ENCODE measurements at regions not wholly inside any gene's neighbourhood (a gene's known extent, or its start where the extent isn't known, plus 50 kb on each side); places are given as distances from the start of the nearest gene placed in this dataset.

DNA sequence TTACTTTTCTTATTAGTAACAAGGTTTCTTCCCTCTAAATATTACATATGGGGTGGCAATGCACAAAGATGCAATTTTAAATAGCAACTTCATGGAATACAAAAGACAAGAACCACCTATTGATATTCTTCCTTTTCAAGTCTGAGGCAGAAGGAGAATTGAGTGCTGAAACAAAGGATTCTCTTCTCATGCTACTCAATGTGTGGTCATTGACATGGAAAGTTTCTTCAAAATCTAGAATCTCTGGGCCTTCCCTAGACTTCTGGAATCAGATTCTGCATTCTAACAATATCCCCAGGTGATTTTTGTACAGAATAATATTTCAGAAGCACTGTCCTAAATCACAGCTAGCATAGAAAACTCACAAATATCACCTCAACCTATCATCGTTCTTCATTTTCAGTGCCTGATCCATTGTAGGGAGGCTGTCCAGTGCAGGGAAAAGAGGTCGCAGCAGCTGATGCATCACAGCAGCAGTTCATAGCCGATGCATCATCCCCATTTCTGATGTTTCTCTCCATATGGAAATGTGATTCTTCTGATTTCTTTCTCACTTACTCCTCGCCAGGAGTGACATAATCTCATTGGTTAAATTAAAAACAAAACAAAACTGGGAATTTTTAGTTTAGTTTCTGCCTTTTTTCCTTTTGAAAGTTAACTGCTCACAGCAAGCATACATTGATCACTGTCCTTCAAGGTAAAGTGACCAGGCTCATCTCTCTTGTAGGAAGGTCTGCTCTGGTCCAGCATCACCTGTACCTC, 139.5 kb upstream of the FAM83B start:
- Mint-ChIP-seq H3K27me3 (no peaks in the 10 kb centered on the region), H3K9me3 (peaks cover 2% of the 10 kb centered on the region), H3K4me1 (ENCODE audit: low read depth) (no peaks in the 10 kb centered on the region), H3K36me3 (no peaks in the 10 kb centered on the region), H3K4me3 (no peak overlapping the region), H3K27ac (no peak overlapping the region)
- intact Hi-C loops (cut with micrococcal nuclease), result no loop called here
- no peak for DNase-seq
- CTCF ChIA-PET, result interaction anchor here (3.3 kb wide), 1 partner anchor 11 kb away, joined by 14 read pairs; no protein-coding TSS in a partner anchor
- POLR2A ChIA-PET, result no interaction called here

DNA sequence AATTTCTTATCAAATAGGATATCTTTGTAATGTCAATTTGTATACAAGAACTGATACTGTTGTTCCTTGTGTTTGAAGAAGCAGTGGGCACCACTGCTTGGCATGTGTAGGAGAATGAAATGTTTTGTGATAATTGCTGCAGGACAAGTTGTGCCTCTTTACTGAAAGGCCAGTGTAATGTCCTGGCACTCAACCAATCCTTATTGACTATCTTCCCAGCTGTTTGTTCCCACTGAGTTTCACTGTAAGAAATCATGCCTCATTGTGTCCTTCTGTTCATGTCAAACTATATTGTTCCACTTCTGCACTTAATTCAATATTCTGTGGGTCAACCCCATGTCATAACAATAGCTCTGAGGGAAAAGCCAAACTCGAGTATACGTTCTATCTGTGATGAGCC, 136.1 kb upstream of the FAM83B start:
- intact Hi-C loops (cut with micrococcal nuclease), result no loop called here
- Mint-ChIP-seq H3K27me3 (no peaks in the 10 kb centered on the region), H3K36me3 (no peaks in the 10 kb centered on the region), H3K4me3 (no peak overlapping the region), H3K9me3 (no peaks in the 10 kb centered on the region), H3K4me1 (ENCODE audit: low read depth) (no peaks in the 10 kb centered on the region), H3K27ac (no peak overlapping the region)
- POLR2A ChIA-PET, result no interaction called here
- DNase-seq, result no peak
- CTCF ChIA-PET, result no interaction called here

DNA sequence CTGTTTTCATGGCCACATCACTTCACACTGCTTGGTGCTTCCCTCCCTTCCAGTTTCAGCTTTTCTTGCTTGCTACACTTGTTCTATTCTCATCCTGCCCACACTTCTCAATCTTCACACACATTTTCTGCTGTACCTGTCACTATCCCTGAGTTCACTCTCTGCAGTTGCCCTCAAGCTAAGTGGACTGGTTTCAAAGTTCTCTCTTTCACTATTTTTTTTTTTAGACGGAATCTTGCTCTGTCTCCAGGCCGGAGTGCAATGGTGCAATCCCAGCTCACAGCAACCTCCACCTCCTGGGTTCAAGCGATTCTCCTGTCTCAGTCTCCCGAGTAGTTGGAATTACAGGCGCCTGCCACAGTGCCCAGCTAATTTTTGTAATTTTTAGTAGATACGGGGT, 130.6 kb upstream of the FAM83B start:
- intact Hi-C loops (cut with micrococcal nuclease), result no loop called here
- no peak for DNase-seq
- Mint-ChIP-seq H3K27me3 (no peaks in the 10 kb centered on the region), H3K27ac (no peak overlapping the region), H3K4me3 (no peak overlapping the region), H3K9me3 (no peaks in the 10 kb centered on the region), H3K36me3 (no peaks in the 10 kb centered on the region), H3K4me1 (ENCODE audit: low read depth) (no peaks in the 10 kb centered on the region)
- POLR2A ChIA-PET, result no interaction called here
- CTCF ChIA-PET, result interaction anchor here (0.6 kb wide), 1 partner anchor 1858 kb away, joined by 5 read pairs; no protein-coding TSS in a partner anchor

DNA sequence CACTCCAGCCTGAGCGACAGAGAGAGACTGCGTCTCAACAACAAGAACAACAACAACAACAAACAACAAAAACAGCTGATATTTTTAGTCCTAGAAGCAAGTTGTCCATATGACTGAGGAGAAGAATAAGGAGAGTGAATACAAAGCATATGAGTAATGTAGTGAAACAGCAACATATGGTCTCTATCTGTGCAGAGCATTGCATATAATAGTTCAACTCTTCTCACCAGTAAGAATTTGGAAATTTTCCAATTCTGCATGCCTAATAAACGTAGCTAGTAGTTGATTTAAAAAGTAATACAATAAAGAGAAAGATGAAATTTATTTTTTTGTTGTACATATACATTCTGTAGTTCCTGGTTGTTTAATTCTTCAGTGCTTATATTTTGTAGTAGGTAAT, 129.7 kb upstream of the FAM83B start:
- no peak overlapping the region for H3K27ac Mint-ChIP-seq
- no peak overlapping the region for H3K4me3 Mint-ChIP-seq
- H3K9me3 Mint-ChIP-seq, result no peaks in the 10 kb centered on the region
- intact Hi-C loops (cut with micrococcal nuclease), result no loop called here
- H3K27me3 Mint-ChIP-seq, result no peaks in the 10 kb centered on the region
- DNase-seq, result no peak
- H3K36me3 Mint-ChIP-seq, result no peaks in the 10 kb centered on the region
- ChIA-PET CTCF (interaction anchor here (0.7 to 2.6 kb wide), 5 partner anchors 8 to 34 kb away, joined by 3 to 14 read pairs (median 4); no protein-coding TSS in a partner anchor), POLR2A (no interaction called here)
- no peaks in the 10 kb centered on the region for H3K4me1 Mint-ChIP-seq (ENCODE audit: low read depth)

DNA sequence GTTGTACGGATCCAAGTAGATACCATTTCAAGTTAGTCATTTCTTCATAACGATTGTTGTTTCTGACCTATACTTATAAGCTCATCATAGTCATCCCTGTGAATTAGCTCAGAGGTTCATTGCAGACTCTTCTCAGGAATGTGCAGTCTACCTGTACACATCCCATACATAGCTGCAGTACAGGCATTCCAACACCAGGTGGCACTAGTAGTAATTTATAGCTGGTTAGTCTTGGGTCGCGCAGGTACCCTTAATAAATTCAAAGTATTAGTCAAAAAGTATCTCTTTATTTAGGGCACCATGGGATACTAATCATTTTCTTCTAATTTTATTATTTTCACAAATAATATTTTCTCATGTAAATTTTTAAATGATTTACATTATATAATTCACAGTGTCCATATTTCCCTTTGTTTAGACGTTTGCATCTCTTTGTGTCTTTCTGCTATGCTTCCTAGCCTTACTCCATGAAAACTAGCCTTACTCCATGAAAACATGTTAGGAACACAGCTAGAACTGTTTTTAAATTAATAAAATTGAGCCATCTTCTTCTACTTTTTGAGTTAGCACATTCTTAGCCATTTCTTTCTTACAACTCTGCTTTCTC, 128.6 kb upstream of the FAM83B start:
- H3K36me3 Mint-ChIP-seq, result no peaks in the 10 kb centered on the region
- no peak overlapping the region for H3K4me3 Mint-ChIP-seq
- CTCF ChIA-PET, result interaction anchor here (0.8 to 2.6 kb wide), 16 partner anchors 7 to 348 kb away, joined by 3 to 14 read pairs (median 4); no protein-coding TSS in a partner anchor
- DNase-seq, result peak; percentile 54
- no peak overlapping the region for H3K27ac Mint-ChIP-seq
- H3K27me3 Mint-ChIP-seq, result no peaks in the 10 kb centered on the region
- POLR2A ChIA-PET, result no interaction called here
- intact Hi-C loops (cut with micrococcal nuclease), result loop anchor here (2.0 kb wide), 1 partner anchor 523 kb away; no protein-coding TSS in a partner anchor
- no peaks in the 10 kb centered on the region for H3K9me3 Mint-ChIP-seq
- H3K4me1 Mint-ChIP-seq (ENCODE audit: low read depth), result no peaks in the 10 kb centered on the region

- no peak for DNase-seq
- H3K27me3 Mint-ChIP-seq, result no peaks in the 10 kb centered on the region
- H3K9me3 Mint-ChIP-seq, result no peaks in the 10 kb centered on the region
- no peak overlapping the region for H3K4me3 Mint-ChIP-seq
- H3K36me3 Mint-ChIP-seq, result no peaks in the 10 kb centered on the region
- no peaks in the 10 kb centered on the region for H3K4me1 Mint-ChIP-seq (ENCODE audit: low read depth)
- intact Hi-C loops (cut with micrococcal nuclease), result loop anchor here (2.0 kb wide), 1 partner anchor 522 kb away; no protein-coding TSS in a partner anchor
- POLR2A ChIA-PET, result no interaction called here
- CTCF ChIA-PET, result interaction anchor here (0.6 to 2.6 kb wide), 14 partner anchors 10 to 526 kb away, joined by 3 to 14 read pairs (median 4); no protein-coding TSS in a partner anchor
- no peak overlapping the region for H3K27ac Mint-ChIP-seq
These were observed 128.0 kb upstream of the FAM83B start for GRCh38 chr6:54718541-54719023.

DNA sequence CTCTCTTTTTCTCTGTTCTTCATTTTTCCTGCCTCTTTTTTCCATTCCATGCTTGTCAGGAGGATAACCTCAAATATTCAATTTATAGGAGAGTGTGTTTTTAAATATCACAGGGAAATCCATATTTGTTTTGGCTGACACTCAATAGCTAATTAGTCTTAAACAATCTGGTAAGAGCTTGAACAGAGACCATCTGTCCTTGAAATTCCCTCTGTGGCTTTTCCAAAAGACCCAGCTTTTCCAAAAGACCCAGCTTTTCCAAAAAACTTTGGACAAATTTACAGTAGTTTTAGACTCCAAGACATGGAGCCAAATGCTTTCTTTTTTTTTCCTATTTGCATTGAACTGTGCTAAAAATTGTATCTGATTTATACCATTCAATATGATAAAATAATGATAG, 127.4 kb upstream of the FAM83B start:
- ChIA-PET CTCF (interaction anchor here (0.6 to 2.6 kb wide), 7 partner anchors 13 to 567 kb away, joined by 3 to 14 read pairs (median 3); no protein-coding TSS in a partner anchor), POLR2A (no interaction called here)
- Mint-ChIP-seq H3K36me3 (no peaks in the 10 kb centered on the region), H3K9me3 (no peaks in the 10 kb centered on the region), H3K4me1 (ENCODE audit: low read depth) (no peaks in the 10 kb centered on the region), H3K27ac (no peak overlapping the region), H3K4me3 (no peak overlapping the region), H3K27me3 (no peaks in the 10 kb centered on the region)
- no peak for DNase-seq
- intact Hi-C loops (cut with micrococcal nuclease), result loop anchor here (2.0 kb wide), 1 partner anchor 522 kb away; no protein-coding TSS in a partner anchor

DNA sequence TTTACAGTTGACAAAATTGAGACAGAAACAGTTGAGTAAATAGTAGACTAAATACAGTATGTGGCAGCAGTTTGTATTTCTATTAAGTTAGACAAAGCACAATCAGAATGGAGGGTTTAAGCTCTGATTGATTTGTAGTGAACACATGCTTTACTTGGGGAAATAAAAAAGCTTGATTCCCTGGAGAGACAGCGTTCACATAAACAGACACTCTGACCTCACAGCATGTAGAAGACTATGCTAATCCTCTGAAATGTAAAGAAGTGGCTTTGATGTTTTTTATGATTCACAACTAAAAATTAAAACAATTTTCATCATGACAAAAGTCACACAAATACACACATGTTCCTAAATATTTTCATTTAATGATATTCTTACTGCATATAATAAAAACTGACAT, 126.9 kb upstream of the FAM83B start:
- Mint-ChIP-seq H3K27ac (no peak overlapping the region), H3K36me3 (no peaks in the 10 kb centered on the region), H3K27me3 (no peaks in the 10 kb centered on the region), H3K9me3 (no peaks in the 10 kb centered on the region), H3K4me1 (ENCODE audit: low read depth) (no peaks in the 10 kb centered on the region), H3K4me3 (no peak overlapping the region)
- ChIA-PET POLR2A (no interaction called here), CTCF (interaction anchor here (0.6 to 2.6 kb wide), 6 partner anchors 14 to 566 kb away, joined by 3 to 14 read pairs (median 3); no protein-coding TSS in a partner anchor)
- no peak for DNase-seq
- intact Hi-C loops (cut with micrococcal nuclease), result loop anchor here (2.0 kb wide), 1 partner anchor 521 kb away; no protein-coding TSS in a partner anchor

GRCh38 chr6:54722328-54722727, 124.2 kb upstream of the FAM83B start:
- H3K9me3 Mint-ChIP-seq, result no peaks in the 10 kb centered on the region
- CTCF ChIA-PET, result no interaction called here
- H3K27me3 Mint-ChIP-seq, result no peaks in the 10 kb centered on the region
- DNase-seq, result no peak
- H3K4me1 Mint-ChIP-seq (ENCODE audit: low read depth), result no peaks in the 10 kb centered on the region
- H3K4me3 Mint-ChIP-seq, result no peak overlapping the region
- H3K36me3 Mint-ChIP-seq, result no peaks in the 10 kb centered on the region
- POLR2A ChIA-PET, result no interaction called here
- no peak overlapping the region for H3K27ac Mint-ChIP-seq
- intact Hi-C loops (cut with micrococcal nuclease), result no loop called here

DNA sequence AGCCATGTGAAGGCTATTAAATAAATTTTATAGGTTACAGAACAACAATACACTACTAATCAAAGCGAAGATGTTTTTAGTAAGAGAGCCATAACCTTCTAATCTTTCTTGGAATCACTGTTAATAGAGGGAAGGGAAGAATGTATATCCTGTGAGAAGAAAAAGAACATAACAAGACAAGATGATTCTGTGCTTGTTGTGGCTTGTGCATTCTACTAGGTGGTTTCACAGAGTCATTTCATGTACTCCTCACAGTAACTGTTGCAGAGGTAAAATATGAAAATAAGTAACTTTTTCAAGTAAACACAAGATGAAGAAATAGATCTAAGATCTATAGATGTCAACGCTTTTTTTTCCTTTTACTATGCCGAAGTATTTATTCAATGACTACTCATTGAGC, 116.9 kb upstream of the FAM83B start:
- Mint-ChIP-seq H3K27ac (no peak overlapping the region), H3K4me1 (ENCODE audit: low read depth) (no peaks in the 10 kb centered on the region), H3K9me3 (peaks cover 7% of the 10 kb centered on the region), H3K36me3 (no peaks in the 10 kb centered on the region), H3K4me3 (no peak overlapping the region), H3K27me3 (no peaks in the 10 kb centered on the region)
- ChIA-PET CTCF (no interaction called here), POLR2A (no interaction called here)
- intact Hi-C loops (cut with micrococcal nuclease), result no loop called here
- DNase-seq, result no peak

- no peak for DNase-seq
- ChIA-PET POLR2A (no interaction called here), CTCF (interaction anchor here (1.2 kb wide), 1 partner anchor 14 kb away, joined by 4 read pairs; no protein-coding TSS in a partner anchor)
- Mint-ChIP-seq H3K9me3 (peaks cover 16% of the 10 kb centered on the region), H3K27ac (no peak overlapping the region), H3K4me1 (ENCODE audit: low read depth) (no peaks in the 10 kb centered on the region), H3K36me3 (no peaks in the 10 kb centered on the region), H3K27me3 (no peaks in the 10 kb centered on the region), H3K4me3 (no peak overlapping the region)
- intact Hi-C loops (cut with micrococcal nuclease), result no loop called here
These were observed 115.6 kb upstream of the FAM83B start for GRCh38 chr6:54730767-54731630.

- no peak overlapping the region for H3K4me3 Mint-ChIP-seq
- H3K27me3 Mint-ChIP-seq, result no peaks in the 10 kb centered on the region
- DNase-seq, result no peak
- no peak overlapping the region for H3K27ac Mint-ChIP-seq
- intact Hi-C loops (cut with micrococcal nuclease), result no loop called here
- peaks cover 22% of the 10 kb centered on the region for H3K9me3 Mint-ChIP-seq
- CTCF ChIA-PET, result interaction anchor here (0.6 to 1.1 kb wide), 2 partner anchors 20 to 58 kb away, joined by 3 to 5 read pairs; no protein-coding TSS in a partner anchor
- no peaks in the 10 kb centered on the region for H3K36me3 Mint-ChIP-seq
- POLR2A ChIA-PET, result no interaction called here
- no peaks in the 10 kb centered on the region for H3K4me1 Mint-ChIP-seq (ENCODE audit: low read depth)
These were observed 109.3 kb upstream of the FAM83B start for GRCh38 chr6:54737247-54737646.

All from activated CD4-positive, alpha-beta memory T cell treated with anti-CD3 and anti-CD28 coated beads for 36 hours (primary cell).